DOHH2 (cell line): ENCODE measurements at regions not wholly inside any gene's neighbourhood (a gene's known extent, or its start where the extent isn't known, plus 50 kb on each side); places are given as distances from the start of the nearest gene placed in this dataset.

Experiments
- H3F3A ChIP-seq: fragments of 200-600 bp; sonication (generic), shearing (Covaris generic); 2 replicates; pipeline ENCODE4 v1.6.0; 2016; ENCODE audit warnings: antibody characterized with exemption, mild to moderate bottlenecking; ENCODE audit not compliant: control insufficient read depth, insufficient read depth
- H3K27ac ChIP-seq: fragments of 200-600 bp; sonication (generic); 2 replicates; pipeline ENCODE4 v1.5.1; 2014; ENCODE audit warnings: low read depth, mild to moderate bottlenecking, low read length, moderate library complexity
- H3K27me3 ChIP-seq: fragments of 200-600 bp; sonication (generic); 2 replicates; pipeline ENCODE4 v1.6.1; 2014; ENCODE audit warnings: mild to moderate bottlenecking, low read length, mixed read lengths; ENCODE audit not compliant: control insufficient read depth
- H3K36me3 ChIP-seq: fragments of 200-600 bp; sonication (generic); 2 replicates; pipeline ENCODE4 v1.6.1; 2014; ENCODE audit warnings: mild to moderate bottlenecking, low read length, moderate library complexity, mixed read lengths; ENCODE audit not compliant: control insufficient read depth
- H3K4me1 ChIP-seq: fragments of 200-600 bp; sonication (generic); 2 replicates; pipeline ENCODE4 v1.6.1; 2014; ENCODE audit warnings: mild to moderate bottlenecking, low read length, mixed read lengths; ENCODE audit not compliant: control insufficient read depth
- H3K4me2 ChIP-seq: fragments of 200-600 bp; sonication (generic); 2 replicates; pipeline ENCODE4 v1.6.0; 2014; ENCODE audit warnings: mild to moderate bottlenecking, low read length, moderate library complexity
- H3K4me3 ChIP-seq: fragments of 200-600 bp; sonication (generic); 2 replicates; pipeline ENCODE4 v1.5.1; 2014; ENCODE audit warnings: mild to moderate bottlenecking, low read length, mixed read lengths
- H3K79me2 ChIP-seq: fragments of 200-600 bp; sonication (generic); 2 replicates; pipeline ENCODE4 v1.6.1; 2014; ENCODE audit warnings: mild to moderate bottlenecking, low read length, mixed read lengths; ENCODE audit not compliant: control insufficient read depth
- H3K9me2 ChIP-seq: fragments of 200-600 bp; sonication (generic); replicated peaks from 2 replicates; pipeline ENCODE4 v1.6.1; 2014; ENCODE audit warnings: mild to moderate bottlenecking, low read length, mixed read lengths; ENCODE audit not compliant: control insufficient read depth
- H3K9me3 ChIP-seq: fragments of 200-600 bp; sonication (generic); 2 replicates; pipeline ENCODE4 v1.6.1; 2014; ENCODE audit warnings: antibody characterized with exemption, low read length, mixed read lengths; ENCODE audit not compliant: control insufficient read depth, insufficient read depth
- H4K20me1 ChIP-seq: fragments of 200-600 bp; sonication (generic); 2 replicates; pipeline ENCODE4 v1.6.0; 2014; ENCODE audit warnings: low read depth, mild to moderate bottlenecking, antibody characterized with exemption, low read length, moderate library complexity; ENCODE audit not compliant: control insufficient read depth, insufficient read depth
- EZH2phosphoT487 ChIP-seq: fragments of 200-600 bp; sonication (generic); IDR thresholded peaks from 2 replicates; pipeline ENCODE4 v1.6.1; 2017; ENCODE audit warnings: borderline replicate concordance, mild to moderate bottlenecking, antibody characterized with exemption, low read length, moderate library complexity, mixed read lengths
- TF ChIP-seq, protein P1 (sequence below): fragments of 200-600 bp; sonication (generic); IDR thresholded peaks from one replicate; pipeline ENCODE4 v1.5.1; 2014; ENCODE audit warnings: antibody characterized with exemption, mild to moderate bottlenecking, low read depth, low read length; ENCODE audit not compliant: poor library complexity, severe bottlenecking

DNA sequence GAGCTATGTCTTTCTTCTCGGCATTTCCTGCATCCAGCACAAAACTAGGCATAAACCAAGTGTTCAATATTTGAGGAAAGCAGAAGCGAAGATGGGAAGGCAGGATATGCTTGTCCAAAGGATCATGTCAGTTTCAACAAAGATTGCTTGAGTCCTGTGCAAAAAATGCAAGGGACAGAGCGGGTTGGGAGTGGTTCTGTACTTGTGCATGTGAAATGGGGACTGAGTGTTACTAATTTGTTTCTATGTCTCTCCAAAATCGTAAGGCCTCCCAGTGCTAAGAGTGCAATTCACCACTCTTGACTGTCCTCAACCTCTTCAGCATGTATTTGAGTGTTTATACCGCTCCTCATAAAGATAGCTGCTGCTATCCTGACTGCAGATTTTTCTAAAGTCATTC lies 166.2 kb downstream of the DLEU7 start:
- no peaks in the 10 kb centered on the region for H3K36me3 ChIP-seq
- H3K79me2 ChIP-seq, result no peaks in the 10 kb centered on the region
- no peak overlapping the region for H3K4me3 ChIP-seq
- H4K20me1 ChIP-seq, result no peaks in the 10 kb centered on the region
- H3K27ac ChIP-seq, result no peak overlapping the region
- H3K4me1 ChIP-seq, result peaks cover 14% of the 10 kb centered on the region
- no peak for TF ChIP-seq EZH2phosphoT487
- TF ChIP-seq, protein P1, sequence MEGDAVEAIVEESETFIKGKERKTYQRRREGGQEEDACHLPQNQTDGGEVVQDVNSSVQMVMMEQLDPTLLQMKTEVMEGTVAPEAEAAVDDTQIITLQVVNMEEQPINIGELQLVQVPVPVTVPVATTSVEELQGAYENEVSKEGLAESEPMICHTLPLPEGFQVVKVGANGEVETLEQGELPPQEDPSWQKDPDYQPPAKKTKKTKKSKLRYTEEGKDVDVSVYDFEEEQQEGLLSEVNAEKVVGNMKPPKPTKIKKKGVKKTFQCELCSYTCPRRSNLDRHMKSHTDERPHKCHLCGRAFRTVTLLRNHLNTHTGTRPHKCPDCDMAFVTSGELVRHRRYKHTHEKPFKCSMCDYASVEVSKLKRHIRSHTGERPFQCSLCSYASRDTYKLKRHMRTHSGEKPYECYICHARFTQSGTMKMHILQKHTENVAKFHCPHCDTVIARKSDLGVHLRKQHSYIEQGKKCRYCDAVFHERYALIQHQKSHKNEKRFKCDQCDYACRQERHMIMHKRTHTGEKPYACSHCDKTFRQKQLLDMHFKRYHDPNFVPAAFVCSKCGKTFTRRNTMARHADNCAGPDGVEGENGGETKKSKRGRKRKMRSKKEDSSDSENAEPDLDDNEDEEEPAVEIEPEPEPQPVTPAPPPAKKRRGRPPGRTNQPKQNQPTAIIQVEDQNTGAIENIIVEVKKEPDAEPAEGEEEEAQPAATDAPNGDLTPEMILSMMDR, result no peak
- H3K4me2 ChIP-seq, result no peak overlapping the region
- no peaks in the 10 kb centered on the region for H3K9me2 ChIP-seq
- 0 out of 2 replicates have a peak, but pooled peaks cover under 1% of the 10 kb centered on the region for H3K9me3 ChIP-seq
- no peaks in the 10 kb centered on the region for H3F3A ChIP-seq
- H3K27me3 ChIP-seq, result no peaks in the 10 kb centered on the region

DNA sequence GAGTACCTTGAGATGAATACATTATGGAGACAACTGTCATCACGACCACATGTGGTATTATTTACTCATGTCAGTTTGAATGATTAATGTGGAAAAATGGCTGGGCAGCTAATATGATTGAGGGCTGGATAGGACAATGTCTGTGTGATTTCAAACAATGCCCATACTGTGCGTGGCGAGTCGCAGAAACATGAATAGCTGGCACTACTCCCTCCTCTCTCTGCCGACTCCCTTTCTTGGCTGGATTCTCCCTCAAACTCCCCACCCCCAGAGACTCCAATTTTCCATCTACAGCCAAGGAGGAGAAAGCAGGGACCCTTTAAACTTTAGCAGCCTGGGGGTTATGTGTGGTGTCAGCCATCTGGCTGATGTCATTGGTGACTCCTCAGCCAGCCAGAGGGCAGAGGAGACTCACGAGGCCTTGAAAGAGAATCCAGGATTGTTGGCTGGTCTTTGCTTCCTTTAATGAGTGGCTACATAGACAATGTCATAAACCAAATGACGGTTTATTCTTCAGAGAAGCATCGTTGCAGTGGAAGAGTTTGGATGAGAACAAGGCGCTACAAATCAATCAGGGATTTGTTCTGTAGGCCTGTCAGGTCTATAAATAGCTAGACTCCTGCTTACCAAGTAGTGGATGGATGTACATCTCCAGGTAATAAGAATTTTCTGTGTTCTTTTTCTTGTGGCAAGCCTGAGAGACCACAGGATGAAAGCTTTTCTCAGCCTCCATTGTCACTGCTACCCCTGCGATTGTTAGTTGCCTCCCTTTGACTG lies 165.6 kb downstream of the DLEU7 start:
- Histone ChIP-seq H3K4me1 (peaks cover 14% of the 10 kb centered on the region), H3K4me2 (no peak overlapping the region), H3K27me3 (no peaks in the 10 kb centered on the region), H3K27ac (no peak overlapping the region), H3K9me2 (no peaks in the 10 kb centered on the region), H3K9me3 (0 out of 2 replicates have a peak, but pooled peaks cover 3% of the 10 kb centered on the region), H4K20me1 (no peaks in the 10 kb centered on the region), H3K4me3 (no peak overlapping the region), H3F3A (no peaks in the 10 kb centered on the region), H3K36me3 (no peaks in the 10 kb centered on the region), H3K79me2 (no peaks in the 10 kb centered on the region)
- TF ChIP-seq EZH2phosphoT487, result no peak
- TF ChIP-seq, protein P1, result no peak

DNA sequence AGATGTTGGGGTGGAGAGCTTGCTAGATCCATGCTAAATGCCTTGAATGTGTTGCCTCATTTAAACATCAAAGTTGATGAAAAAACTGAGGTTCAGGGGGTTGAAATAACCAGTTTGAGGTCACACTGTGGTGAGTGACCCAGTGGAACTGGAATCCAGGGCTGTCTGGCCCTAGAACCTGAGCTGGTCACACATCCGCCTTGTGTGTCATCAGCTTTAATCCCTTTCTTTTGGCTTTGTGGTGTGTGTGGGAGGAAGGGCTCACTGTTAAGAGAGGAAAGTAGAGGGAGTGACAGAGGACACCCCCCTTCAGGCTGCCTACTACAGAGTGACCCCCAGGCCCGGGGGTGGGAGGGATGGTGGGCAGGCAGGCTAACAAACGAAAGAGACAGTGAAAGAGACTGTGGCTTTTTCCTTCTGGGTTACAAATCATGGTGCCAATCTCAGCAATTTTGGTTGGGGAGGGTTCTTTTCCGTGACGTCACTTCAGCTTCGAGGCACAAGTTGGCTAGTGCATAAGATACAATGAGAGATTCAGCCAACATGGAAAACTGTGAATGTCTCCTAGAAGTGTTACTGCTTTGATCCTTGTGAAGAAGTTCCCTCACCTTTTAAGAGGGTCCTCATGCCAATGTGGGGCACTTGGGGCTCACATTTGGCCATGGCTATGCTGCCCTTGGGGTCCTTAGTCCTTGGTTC lies 164.9 kb downstream of the DLEU7 start:
- Histone ChIP-seq H3K36me3 (no peaks in the 10 kb centered on the region), H3K27ac (no peak overlapping the region), H3K79me2 (no peaks in the 10 kb centered on the region), H3K4me3 (no peak overlapping the region), H3K4me2 (no peak overlapping the region), H3K27me3 (no peaks in the 10 kb centered on the region), H4K20me1 (no peaks in the 10 kb centered on the region), H3F3A (no peaks in the 10 kb centered on the region), H3K9me2 (no peaks in the 10 kb centered on the region), H3K9me3 (0 out of 2 replicates have a peak, but pooled peaks cover 3% of the 10 kb centered on the region), H3K4me1 (peaks cover 14% of the 10 kb centered on the region)
- TF ChIP-seq, protein P1, result no peak
- TF ChIP-seq EZH2phosphoT487, result no peak
